GM23338 (cell line): ENCODE measurements at regions not wholly inside any gene's neighbourhood (a gene's known extent, or its start where the extent isn't known, plus 50 kb on each side); places are given as distances from the start of the nearest gene placed in this dataset.

Experiments
- ATAC-seq: fragments of 200-7000 bp; cut with Tn5 transposase; 3 replicates; pipeline ENCODE4 v1.9.1; 2020
- DNase-seq: peaks from one replicate; pipeline ENCODE4 v3.0.0-alpha.2; 2015; ENCODE audit warnings: low spot score
- H2AFZ ChIP-seq: fragments of 200-600 bp; sonication (generic); 2 replicates; pipeline ENCODE4 v1.8.0; 2016; ENCODE audit warnings: antibody characterized with exemption, mild to moderate bottlenecking, moderate library complexity
- H3F3A ChIP-seq: fragments of 200-600 bp; sonication (generic); replicated peaks from 2 replicates; pipeline ENCODE4 v1.8.0; 2017; ENCODE audit warnings: antibody characterized with exemption, mixed run types, low read depth
- H3K27ac ChIP-seq: fragments of 200-600 bp; sonication (generic); 2 replicates; pipeline ENCODE4 v1.6.1; 2016; ENCODE audit warnings: low read depth
- H3K27me3 ChIP-seq: fragments of 200-600 bp; sonication (generic); 2 replicates; pipeline ENCODE4 v1.8.0; 2016; ENCODE audit warnings: mild to moderate bottlenecking, mixed run types, moderate library complexity; ENCODE audit not compliant: insufficient read depth
- H3K36me3 ChIP-seq: fragments of 200-600 bp; sonication (generic); 2 replicates; pipeline ENCODE4 v1.8.0; 2016; ENCODE audit warnings: mild to moderate bottlenecking; ENCODE audit not compliant: insufficient read depth
- H3K4me1 ChIP-seq: fragments of 200-600 bp; sonication (generic); 2 replicates; pipeline ENCODE4 v1.8.0; 2016; ENCODE audit warnings: mild to moderate bottlenecking, moderate library complexity; ENCODE audit not compliant: insufficient read depth
- H3K4me2 ChIP-seq: fragments of 200-600 bp; sonication (generic); 2 replicates; pipeline ENCODE4 v1.7.1; 2017; ENCODE audit warnings: mixed run types
- H3K4me3 ChIP-seq: fragments of 200-600 bp; sonication (generic); 2 replicates; pipeline ENCODE4 v1.6.1; 2016; ENCODE audit warnings: mixed run types
- H3K79me2 ChIP-seq: fragments of 200-600 bp; sonication (generic); replicated peaks from 2 replicates; pipeline ENCODE4 v1.8.0; 2017; ENCODE audit warnings: mild to moderate bottlenecking; ENCODE audit not compliant: insufficient read depth
- H3K9me2 ChIP-seq: fragments of 200-600 bp; sonication (generic); 2 replicates; pipeline ENCODE4 v1.8.0; 2017; ENCODE audit not compliant: insufficient read depth
- H4K20me1 ChIP-seq: fragments of 200-600 bp; sonication (generic); replicated peaks from 2 replicates; pipeline ENCODE4 v1.8.0; 2017; ENCODE audit warnings: mild to moderate bottlenecking; ENCODE audit not compliant: insufficient read depth
- H3K27ac Mint-ChIP-seq: 2 replicates; pipeline ENCODE4 v1.8.0; 2020; ENCODE audit warnings: inconsistent platforms, mild to moderate bottlenecking, moderate library complexity, mixed read lengths
- H3K27me3 Mint-ChIP-seq: 3 replicates; pipeline ENCODE4 v1.8.0; 2022; ENCODE audit warnings: low read depth, mild to moderate bottlenecking, moderate library complexity, mixed read lengths, inconsistent platforms; ENCODE audit not compliant: insufficient read depth, poor library complexity
- H3K36me3 Mint-ChIP-seq: 3 replicates; pipeline ENCODE4 v1.8.0; 2021; ENCODE audit warnings: low read depth, mild to moderate bottlenecking, inconsistent platforms, moderate library complexity, mixed read lengths
- H3K4me1 Mint-ChIP-seq: 3 replicates; pipeline ENCODE4 v1.8.0; 2020; ENCODE audit warnings: mild to moderate bottlenecking, inconsistent platforms, mixed read lengths
- H3K4me3 Mint-ChIP-seq: 3 replicates; pipeline ENCODE4 v1.8.0; 2021; ENCODE audit warnings: moderate library complexity, mild to moderate bottlenecking, inconsistent platforms, mixed read lengths
- H3K9me3 Mint-ChIP-seq: 3 replicates; pipeline ENCODE4 v1.8.0; 2020; ENCODE audit warnings: moderate library complexity, mild to moderate bottlenecking, inconsistent platforms, mixed read lengths
- CREB1 ChIP-seq: fragments of 250-450 bp; sonication (Bioruptor Pico); IDR thresholded peaks from 2 replicates; pipeline ENCODE4 v1.5.0; 2020; ENCODE audit warnings: low read depth, mild to moderate bottlenecking, moderate library complexity
- CTCF ChIP-seq, 2 experiments: fragments of 200-600 bp in 1 of 2; sonication (generic) in 1 of 2; conservative IDR thresholded peaks; 2 replicates each; pipeline versions ENCODE4 v1.5.1 to v1.6.1; 2016 to 2017; ENCODE audit warnings: antibody characterized with exemption in 2 of 2, low read depth in 2 of 2, mild to moderate bottlenecking in 2 of 2, moderate library complexity in 1 of 2
- ETS1 ChIP-seq: IDR thresholded peaks from 2 replicates; pipeline ENCODE4 v1.6.1; 2016; ENCODE audit warnings: antibody characterized with exemption
- EZH2 ChIP-seq: fragments of 200-600 bp; sonication (generic); IDR thresholded peaks from one replicate; pipeline ENCODE4 v1.8.0; 2017; ENCODE audit warnings: antibody characterized with exemption, mild to moderate bottlenecking, low read depth; ENCODE audit not compliant: unreplicated experiment
- EZH2phosphoT487 ChIP-seq: fragments of 200-600 bp; sonication (generic); IDR thresholded peaks from one replicate; pipeline ENCODE4 v1.8.1; 2018; ENCODE audit warnings: antibody characterized with exemption; ENCODE audit not compliant: unreplicated experiment
- JUNB ChIP-seq: IDR thresholded peaks from one replicate; pipeline ENCODE4 v1.6.1; 2016; ENCODE audit warnings: antibody characterized with exemption; ENCODE audit not compliant: unreplicated experiment
- NANOG ChIP-seq: IDR thresholded peaks from 2 replicates; pipeline ENCODE4 v1.6.1; 2016; ENCODE audit warnings: antibody characterized with exemption, borderline replicate concordance
- POLR2AphosphoS5 ChIP-seq: IDR thresholded peaks from 2 replicates; pipeline ENCODE4 v1.6.1; 2016; ENCODE audit warnings: antibody characterized with exemption, low read depth
- REST ChIP-seq: IDR thresholded peaks from one replicate; pipeline ENCODE4 v1.6.1; 2018; ENCODE audit warnings: antibody characterized with exemption; ENCODE audit not compliant: unreplicated experiment
- STAT1 ChIP-seq: IDR thresholded peaks from one replicate; pipeline ENCODE4 v1.6.1; 2016; ENCODE audit warnings: antibody characterized with exemption; ENCODE audit not compliant: unreplicated experiment
- ZNF114 ChIP-seq: fragments of 250-450 bp; sonication (Bioruptor Pico); IDR thresholded peaks from 2 replicates; pipeline ENCODE4 v1.5.0; 2020; ENCODE audit warnings: mild to moderate bottlenecking, moderate library complexity
- ZNF331 ChIP-seq: fragments of 250-450 bp; sonication (Bioruptor Pico); IDR thresholded peaks from 2 replicates; pipeline ENCODE4 v1.5.0; 2020; ENCODE audit warnings: low read depth, mild to moderate bottlenecking, moderate library complexity
- ZNF462 ChIP-seq: fragments of 250-450 bp; sonication (Bioruptor Pico); IDR thresholded peaks from 2 replicates; pipeline ENCODE4 v1.5.0; 2020; ENCODE audit warnings: mild to moderate bottlenecking, moderate library complexity

- Histone ChIP-seq H3K4me2 (no peak overlapping the region), H3K36me3 (no peaks in the 10 kb centered on the region), H3K79me2 (no peaks in the 10 kb centered on the region), H3K27me3 (no peaks in the 10 kb centered on the region), H3K4me3 (no peak overlapping the region), H3K9me2 (no peaks in the 10 kb centered on the region), H3F3A (0 out of 2 replicates have a peak, but pooled peaks cover 2% of the 10 kb centered on the region), H2AFZ (no peak overlapping the region), H4K20me1 (peaks cover 8% of the 10 kb centered on the region), H3K27ac (no peak overlapping the region), H3K4me1 (no peaks in the 10 kb centered on the region)
- Mint-ChIP-seq H3K4me3 (no peak overlapping the region), H3K27ac (no peak overlapping the region), H3K4me1 (peaks cover 14% of the 10 kb centered on the region), H3K36me3 (no peaks in the 10 kb centered on the region; the same call in 2 of the 3 replicates), H3K9me3 (no peaks in the 10 kb centered on the region), H3K27me3 (peaks cover 8% of the 10 kb centered on the region)
- ATAC-seq (no peak), DNase-seq (no peak)
- TF ChIP-seq NANOG: no peak
- TF ChIP-seq EZH2: no peak
- no peak for TF ChIP-seq CTCF (conservative IDR thresholded peaks at IDR 0.05; ENCODE audit: low read depth in 2 of 2)
- no peak for TF ChIP-seq ZNF331 (CRISPR knock-in tag)
- no peak for TF ChIP-seq ZNF462 (CRISPR knock-in tag)
- TF ChIP-seq ETS1: no peak
- TF ChIP-seq ZNF114 (CRISPR knock-in tag): no peak
- TF ChIP-seq EZH2phosphoT487: no peak
- TF ChIP-seq JUNB: no peak
- TF ChIP-seq REST: no peak
- no peak for TF ChIP-seq STAT1
- no peak for TF ChIP-seq CREB1 (CRISPR knock-in tag)
- no peak for TF ChIP-seq POLR2AphosphoS5
These were observed 149.6 kb upstream of the CIBAR2 start for GRCh38 chr16:85261657-85262557.
